Left lung (tissue), 4 donors: ENCODE measurements at regions not wholly inside any gene's neighbourhood (a gene's known extent, or its start where the extent isn't known, plus 50 kb on each side); places are given as distances from the start of the nearest gene placed in this dataset.

Source experiments
- ATAC-seq: fragments of 200-7000 bp; cut with Tn5 transposase; one replicate; pipeline ENCODE4 v1.9.1; 2020; ENCODE audit warnings: moderate library complexity
- DNase-seq, 4 donors: peaks; one replicate each; pipeline ENCODE4 v3.0.0-alpha.2; 2013 to 2020
- H3K27ac ChIP-seq, 2 donors: fragments of 200-600 bp; sonication (generic) in 1 of 2; one replicate each; pipeline versions ENCODE4 v1.5.0 to v1.8.0; 2020 to 2021
- H3K27me3 ChIP-seq, 2 donors: fragments of 200-600 bp; sonication (generic) in 1 of 2; one replicate each; pipeline versions ENCODE4 v1.5.0 to v1.8.0; 2020 to 2021
- H3K36me3 ChIP-seq, 2 donors: fragments of 200-600 bp; sonication (generic) in 1 of 2; one replicate each; pipeline versions ENCODE4 v1.5.0 to v1.8.0; 2020 to 2021
- H3K4me1 ChIP-seq, 2 donors: fragments of 200-600 bp; one replicate each; pipeline ENCODE4 v1.8.0; 2021
- H3K4me3 ChIP-seq, 2 donors: fragments of 200-600 bp; sonication (generic) in 1 of 2; one replicate each; pipeline versions ENCODE4 v1.5.0 to v1.8.0; 2020 to 2021; ENCODE audit warnings: mild to moderate bottlenecking in 1 of 2
- H3K9me3 ChIP-seq, 2 donors: fragments of 200-600 bp; sonication (generic) in 1 of 2; one replicate each; pipeline versions ENCODE4 v1.5.0 to v1.8.0; 2020 to 2021
- CTCF ChIP-seq, 2 donors: fragments of 200-600 bp; sonication (generic) in 1 of 2; IDR thresholded peaks; one replicate each; pipeline versions ENCODE4 v1.5.0 to v1.8.0; 2021; ENCODE audit warnings: antibody characterized with exemption in 2 of 2
- intact Hi-C, 2 donors: fragments of 100-400 bp; cut with DNase I; formaldehyde crosslinking; loops; one replicate each; pipeline versions ENCODE4 v1.11.2 to v1.14.2; 2022
- donor health status: DM: no; HTN: yes; CAD: no.
- donor health status: DM: no; HTN: no; CAD: no.

DNA sequence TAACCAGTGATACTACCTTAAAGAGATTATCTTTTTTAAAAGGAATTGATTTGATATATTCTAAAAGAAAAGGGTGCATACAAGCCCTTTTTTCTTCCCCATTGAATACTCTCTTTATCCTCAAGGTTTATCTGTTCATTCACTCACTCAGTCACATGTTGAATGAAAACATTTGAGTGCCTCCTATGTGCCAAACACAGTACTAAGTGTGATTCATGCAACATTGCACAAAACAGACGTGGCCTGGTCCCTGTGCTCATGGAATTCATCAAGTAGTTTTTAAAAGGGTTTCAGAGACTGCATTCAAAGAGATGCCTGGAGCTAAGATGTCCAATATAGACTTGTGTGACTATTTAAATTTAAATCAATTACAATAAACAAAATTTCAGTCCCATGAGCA, 462.2 kb upstream of the MDFIC2 start:
- Histone ChIP-seq H3K27ac (no peak overlapping the region), H3K27me3 (no peaks in the 10 kb centered on the region), H3K9me3 (no peaks in the 10 kb centered on the region), H3K4me3 (no peak overlapping the region), H3K36me3 (no peaks in the 10 kb centered on the region), H3K4me1 (no peaks in the 10 kb centered on the region)
- intact Hi-C loops: no loop called here
- DNase-seq: no peak
- ATAC-seq: no peak
- no peak for TF ChIP-seq CTCF (IDR thresholded peaks at IDR 0.05)

- DNase-seq: no peak
- H3K9me3 ChIP-seq: no peaks in the 10 kb centered on the region
- H3K27ac ChIP-seq: no peak overlapping the region
- no peaks in the 10 kb centered on the region for H3K27me3 ChIP-seq
- no peak overlapping the region for H3K4me3 ChIP-seq
- intact Hi-C loops: no loop called here
- ATAC-seq: no peak
- no peak for TF ChIP-seq CTCF (IDR thresholded peaks at IDR 0.05)
- no peaks in the 10 kb centered on the region for H3K4me1 ChIP-seq
- H3K36me3 ChIP-seq: no peaks in the 10 kb centered on the region
Observed at GRCh38 chr3:70771426-70772147, 459.1 kb upstream of the MDFIC2 start.

DNA sequence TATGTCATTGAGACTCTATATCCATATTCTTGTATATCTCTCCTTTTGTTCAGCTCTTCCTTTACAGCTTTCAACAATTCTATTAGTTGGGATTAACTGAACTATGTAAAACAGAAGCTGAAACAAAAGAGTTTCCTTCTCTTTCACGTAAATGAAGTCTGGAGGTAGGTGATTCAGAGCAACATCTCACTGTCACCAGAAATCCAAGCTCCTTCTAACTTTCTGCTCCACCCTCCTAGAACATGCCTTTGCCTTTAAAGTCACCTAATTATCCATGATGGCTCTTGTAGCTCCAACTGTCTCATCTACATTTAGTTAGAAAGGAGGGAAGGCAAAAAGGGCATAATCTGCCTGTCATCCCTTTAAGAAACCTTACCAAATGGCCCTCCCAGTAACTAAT, 458.2 kb upstream of the MDFIC2 start:
- no peaks in the 10 kb centered on the region for H3K4me1 ChIP-seq
- ATAC-seq: no peak
- intact Hi-C loops: no loop called here
- H3K27ac ChIP-seq: no peak overlapping the region
- no peaks in the 10 kb centered on the region for H3K27me3 ChIP-seq
- TF ChIP-seq CTCF (IDR thresholded peaks at IDR 0.05): no peak
- DNase-seq: peak in 1 of 4 donors; percentile 1
- no peaks in the 10 kb centered on the region for H3K36me3 ChIP-seq
- no peak overlapping the region for H3K4me3 ChIP-seq
- no peaks in the 10 kb centered on the region for H3K9me3 ChIP-seq

GRCh38 chr3:70766301-70766700, 453.9 kb upstream of the MDFIC2 start:
- no peak for TF ChIP-seq CTCF (IDR thresholded peaks at IDR 0.05)
- Histone ChIP-seq H3K36me3 (no peaks in the 10 kb centered on the region), H3K4me3 (no peak overlapping the region), H3K27ac (no peak overlapping the region), H3K27me3 (no peaks in the 10 kb centered on the region), H3K4me1 (no peaks in the 10 kb centered on the region), H3K9me3 (no peaks in the 10 kb centered on the region)
- no peak for DNase-seq
- intact Hi-C loops: no loop called here
- ATAC-seq: no peak

GRCh38 chr3:70763894-70764293, 451.5 kb upstream of the MDFIC2 start:
- intact Hi-C loops: no loop called here
- Histone ChIP-seq H3K36me3 (no peaks in the 10 kb centered on the region), H3K4me3 (no peak overlapping the region), H3K4me1 (no peaks in the 10 kb centered on the region), H3K27me3 (no peaks in the 10 kb centered on the region), H3K27ac (no peak overlapping the region), H3K9me3 (no peaks in the 10 kb centered on the region)
- no peak for ATAC-seq
- DNase-seq: no peak
- TF ChIP-seq CTCF (IDR thresholded peaks at IDR 0.05): no peak
